ENCODE measurements at regions not wholly inside any gene's neighbourhood (a gene's known extent, or its start where the extent isn't known, plus 50 kb on each side); places are given as distances from the start of the nearest gene placed in this dataset.

- TF ChIP-seq EZH2 (IDR thresholded peaks at IDR 0.05; ENCODE audit: borderline replicate concordance) (no peak), CTCF (IDR thresholded peaks at IDR 0.05; ENCODE audit: poor library complexity) (no peak), EZH2phosphoT487 (IDR thresholded peaks at IDR 0.05; ENCODE audit: low read depth, severe bottlenecking, unreplicated experiment) (no peak)
- Histone ChIP-seq H3K36me3 (replicated peaks; ENCODE audit: insufficient read depth, low read depth) (no peaks in the 10 kb centered on the region), H3K79me2 (no peaks in the 10 kb centered on the region), H3K4me1 (ENCODE audit: insufficient read depth) (no peaks in the 10 kb centered on the region), H3K4me3 (no peak overlapping the region), H4K20me1 (ENCODE audit: insufficient read depth, poor library complexity, severe bottlenecking) (no peaks in the 10 kb centered on the region), H3K4me2 (no peak overlapping the region), H3K9me2 (replicated peaks; ENCODE audit: insufficient read depth) (no peaks in the 10 kb centered on the region), H3K27me3 (no peaks in the 10 kb centered on the region), H2AFZ (no peak overlapping the region), H3K9me3 (ENCODE audit: low read depth) (no peaks in the 10 kb centered on the region), H3K27ac (no peak overlapping the region)
- no peak for DNase-seq (ENCODE audit: low spot score)
- 89% methylated on average over 4 of the region's 4 CpGs for WGBS (ENCODE audit: low lambda C conversion rate, missing lambda C conversion rate)
These were observed 616.8 kb downstream of the TLE4 start for GRCh38 chr9:80188579-80188978.

GRCh38 chr9:80185112-80185738, 613.5 kb downstream of the TLE4 start:
- over 99% methylated on average over 27 of the region's 27 CpGs for WGBS (ENCODE audit: low lambda C conversion rate, missing lambda C conversion rate)
- no peaks in the 10 kb centered on the region for H3K9me2 ChIP-seq (replicated peaks; ENCODE audit: insufficient read depth)
- H4K20me1 ChIP-seq (ENCODE audit: insufficient read depth, poor library complexity, severe bottlenecking), result no peaks in the 10 kb centered on the region
- no peaks in the 10 kb centered on the region for H3K27me3 ChIP-seq
- DNase-seq (ENCODE audit: low spot score), result no peak
- H3K4me2 ChIP-seq, result no peak overlapping the region
- TF ChIP-seq EZH2phosphoT487 (IDR thresholded peaks at IDR 0.05; ENCODE audit: low read depth, severe bottlenecking, unreplicated experiment), result no peak
- TF ChIP-seq EZH2 (IDR thresholded peaks at IDR 0.05; ENCODE audit: borderline replicate concordance), result no peak
- TF ChIP-seq CTCF (IDR thresholded peaks at IDR 0.05; ENCODE audit: poor library complexity), result no peak
- H3K4me1 ChIP-seq (ENCODE audit: insufficient read depth), result no peaks in the 10 kb centered on the region
- no peak overlapping the region for H3K27ac ChIP-seq
- H3K4me3 ChIP-seq, result no peak overlapping the region
- H3K36me3 ChIP-seq (replicated peaks; ENCODE audit: insufficient read depth, low read depth), result no peaks in the 10 kb centered on the region
- H3K79me2 ChIP-seq, result no peaks in the 10 kb centered on the region
- no peak overlapping the region for H2AFZ ChIP-seq
- H3K9me3 ChIP-seq (ENCODE audit: low read depth), result no peaks in the 10 kb centered on the region

GRCh38 chr9:80177949-80178480, 606.2 kb downstream of the TLE4 start:
- WGBS (ENCODE audit: low lambda C conversion rate, missing lambda C conversion rate), result 41% methylated on average over 2 of the region's 2 CpGs

More at GRCh38 chr9:80177949-80178480, 606.2 kb downstream of the TLE4 start:
- DNase-seq (ENCODE audit: low spot score), result no peak
- Histone ChIP-seq H3K27ac (no peak overlapping the region), H3K36me3 (replicated peaks; ENCODE audit: insufficient read depth, low read depth) (no peaks in the 10 kb centered on the region), H3K27me3 (no peaks in the 10 kb centered on the region), H3K9me3 (ENCODE audit: low read depth) (no peaks in the 10 kb centered on the region), H3K4me2 (no peak overlapping the region), H3K4me3 (no peak overlapping the region), H3K4me1 (ENCODE audit: insufficient read depth) (no peaks in the 10 kb centered on the region), H4K20me1 (ENCODE audit: insufficient read depth, poor library complexity, severe bottlenecking) (no peaks in the 10 kb centered on the region), H3K9me2 (replicated peaks; ENCODE audit: insufficient read depth) (no peaks in the 10 kb centered on the region), H2AFZ (no peak overlapping the region), H3K79me2 (no peaks in the 10 kb centered on the region)
- no peak for TF ChIP-seq EZH2phosphoT487 (IDR thresholded peaks at IDR 0.05; ENCODE audit: low read depth, severe bottlenecking, unreplicated experiment)
- no peak for TF ChIP-seq CTCF (IDR thresholded peaks at IDR 0.05; ENCODE audit: poor library complexity)
- TF ChIP-seq EZH2 (IDR thresholded peaks at IDR 0.05; ENCODE audit: borderline replicate concordance), result no peak

Data from hepatocyte (in vitro differentiated cells).